ENCODE measurements at regions not wholly inside any gene's neighbourhood (a gene's known extent, or its start where the extent isn't known, plus 50 kb on each side); places are given as distances from the start of the nearest gene placed in this dataset.
"Not testable (repeated sequence)": the region's sequence is repeated elsewhere in the genome, so short reads cannot be mapped to it uniquely, and the experiment has no call there.

- TF ChIP-seq POLR2AphosphoS5, CTCF, POLR2A (IDR thresholded peaks at IDR 0.05): not testable (repeated sequence)
Observed at GRCh38 chr5:116726180-116726579, 151.6 kb upstream of the SEMA6A start.
